CD4-positive, alpha-beta T cell treated with Interferon gamma for 1 hour (primary cell): ENCODE measurements at regions not wholly inside any gene's neighbourhood (a gene's known extent, or its start where the extent isn't known, plus 50 kb on each side); places are given as distances from the start of the nearest gene placed in this dataset.

Source experiments
- DNase-seq: peaks from one replicate; pipeline ENCODE4 v3.0.0-alpha.2; 2020

- no peak for DNase-seq
These were observed 92.3 kb upstream of the LRIG1 start for GRCh38 chr3:66592927-66593625.

DNA sequence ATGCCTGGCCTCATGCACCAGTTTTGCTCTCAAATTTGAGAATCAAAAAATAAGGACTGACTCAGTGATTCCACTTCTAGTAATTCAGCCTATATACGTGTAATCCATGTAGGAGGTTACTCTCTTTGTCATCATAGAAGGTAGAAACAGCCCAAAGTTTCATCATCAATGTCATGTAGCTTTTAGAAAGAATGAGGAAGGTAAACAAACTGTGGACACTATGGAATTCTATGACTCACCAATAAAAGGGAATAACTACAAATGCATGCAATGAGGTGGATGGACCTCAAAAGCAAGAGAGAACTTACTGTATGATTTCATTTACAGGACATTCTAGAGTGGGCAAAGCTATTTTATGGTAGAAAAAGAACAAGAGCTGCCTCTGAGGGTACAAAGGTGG, 93.2 kb upstream of the LRIG1 start:
- DNase-seq: no peak

GRCh38 chr3:66597308-66597863, 96.6 kb upstream of the LRIG1 start:
- no peak for DNase-seq

- DNase-seq: no peak
These were observed 97.3 kb upstream of the LRIG1 start for GRCh38 chr3:66598168-66598567.

GRCh38 chr3:66602237-66602636, 101.4 kb upstream of the LRIG1 start:
- DNase-seq: no peak

DNA sequence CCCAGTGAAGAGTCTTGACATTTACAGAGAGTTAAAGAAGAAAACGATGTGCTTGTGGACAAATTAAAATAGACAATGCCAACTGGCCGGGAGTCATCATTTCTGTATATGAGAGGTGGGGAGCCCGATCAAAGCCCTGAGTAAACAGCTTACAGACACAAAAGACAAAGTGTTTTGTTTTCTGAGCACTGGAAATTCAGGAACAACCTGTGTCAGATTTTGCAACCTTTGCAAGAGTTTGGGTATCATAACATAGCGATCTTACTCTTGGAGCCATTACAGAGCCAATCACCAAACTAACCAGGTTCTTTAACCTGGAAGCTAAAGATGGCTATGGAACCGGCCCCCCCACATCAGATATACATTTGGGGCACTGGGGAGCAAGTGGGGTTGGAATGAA, 101.9 kb upstream of the LRIG1 start:
- DNase-seq: no peak

DNA sequence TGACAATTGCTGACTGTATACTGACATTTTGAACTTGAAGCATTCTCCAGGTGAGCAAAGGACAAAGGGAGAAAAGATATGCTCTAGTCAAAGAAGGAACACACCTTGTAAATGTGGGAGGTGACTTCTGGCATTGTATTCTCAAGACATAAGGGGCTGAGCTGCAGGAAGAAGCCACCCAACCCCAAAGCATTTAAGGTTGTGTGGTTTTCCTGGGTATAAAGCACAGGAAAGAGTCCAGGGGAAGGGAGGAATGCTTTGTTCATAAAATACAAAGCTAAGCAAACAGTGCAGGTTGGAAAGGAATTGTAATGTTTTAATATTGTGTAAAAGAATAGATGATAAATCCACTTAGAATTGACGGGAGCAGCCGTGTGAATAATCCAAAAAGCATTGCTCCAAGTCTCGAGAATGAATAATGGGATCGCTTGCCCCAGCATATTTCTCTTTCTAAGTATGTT, 102.4 kb upstream of the LRIG1 start:
- no peak for DNase-seq

- DNase-seq: no peak
These were observed 103.7 kb upstream of the LRIG1 start for GRCh38 chr3:66604481-66604880.

- no peak for DNase-seq
These were observed 105.3 kb upstream of the LRIG1 start for GRCh38 chr3:66606126-66606525.

- no peak for DNase-seq
These were observed 106.0 kb upstream of the LRIG1 start for GRCh38 chr3:66606868-66607267.

GRCh38 chr3:66609660-66610561, 109.1 kb upstream of the LRIG1 start:
- no peak for DNase-seq

DNA sequence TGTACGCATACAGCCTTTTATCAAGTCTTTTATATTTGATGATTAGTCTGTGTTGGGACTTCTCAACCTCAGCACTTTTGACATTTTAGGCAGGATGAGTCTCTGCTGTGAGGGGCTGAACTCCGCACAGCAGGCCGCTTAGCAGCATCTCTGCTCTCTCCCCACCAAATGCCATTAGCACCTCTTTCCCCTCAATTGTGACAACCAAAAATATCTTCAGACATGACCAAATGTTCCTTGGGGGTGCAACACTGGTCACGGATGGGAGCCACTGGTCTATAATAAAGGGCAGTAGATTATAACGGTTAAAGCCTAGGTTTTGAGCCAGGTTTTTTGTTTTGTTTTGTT, 109.7 kb upstream of the LRIG1 start:
- DNase-seq: no peak

DNA sequence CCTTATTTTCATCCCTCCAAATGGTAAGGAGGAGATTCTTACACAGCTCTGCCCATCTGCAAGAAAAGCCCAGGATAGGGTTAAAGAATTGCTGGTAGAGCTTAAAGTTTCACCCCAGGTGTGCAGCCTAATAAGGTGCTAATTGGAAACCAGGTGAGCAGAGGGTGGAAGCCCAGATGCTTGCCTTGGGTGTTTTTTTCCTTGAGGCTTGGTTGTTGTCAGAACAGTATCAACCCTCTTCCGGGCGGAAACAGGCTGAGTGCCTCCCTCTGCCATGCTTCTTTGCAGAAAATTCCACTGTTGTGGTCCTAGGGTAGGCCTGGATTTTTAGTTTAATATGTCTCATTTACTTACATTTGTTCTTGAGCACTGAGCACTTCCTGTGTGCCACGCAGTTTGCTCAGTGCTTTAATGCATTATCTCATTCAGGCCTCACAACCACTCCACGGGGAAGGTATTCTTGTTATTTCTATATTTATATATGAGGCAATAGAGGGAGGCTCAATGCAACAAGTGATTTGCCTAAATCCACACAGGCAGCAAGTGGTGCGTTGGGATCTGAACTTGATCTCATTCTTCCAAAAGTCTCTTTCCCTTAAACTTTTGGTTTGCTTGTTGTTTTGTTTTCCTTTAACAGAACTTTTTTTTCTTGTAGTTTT, 115.0 kb upstream of the LRIG1 start:
- DNase-seq: no peak

- no peak for DNase-seq
These were observed 116.5 kb upstream of the LRIG1 start for GRCh38 chr3:66617351-66617750.

DNA sequence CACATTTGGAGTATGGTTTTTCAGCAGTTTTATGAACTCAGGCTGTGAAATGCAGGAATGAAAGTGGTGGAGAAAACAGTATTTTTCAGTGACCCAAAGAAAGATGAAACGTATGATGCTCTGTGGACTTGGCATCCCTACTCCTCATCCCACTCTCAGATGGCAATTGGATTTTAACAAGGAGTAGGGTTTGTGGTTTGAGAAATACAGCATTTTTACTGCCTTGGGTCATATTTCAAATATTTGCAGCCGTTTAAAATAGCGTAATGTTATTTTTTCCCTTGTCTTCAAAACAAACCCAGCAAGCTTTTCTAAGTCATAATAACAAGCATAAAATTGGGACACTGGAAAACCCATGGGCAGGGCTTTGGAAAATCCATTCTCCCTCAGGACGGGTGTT, 117.2 kb upstream of the LRIG1 start:
- DNase-seq: no peak

DNA sequence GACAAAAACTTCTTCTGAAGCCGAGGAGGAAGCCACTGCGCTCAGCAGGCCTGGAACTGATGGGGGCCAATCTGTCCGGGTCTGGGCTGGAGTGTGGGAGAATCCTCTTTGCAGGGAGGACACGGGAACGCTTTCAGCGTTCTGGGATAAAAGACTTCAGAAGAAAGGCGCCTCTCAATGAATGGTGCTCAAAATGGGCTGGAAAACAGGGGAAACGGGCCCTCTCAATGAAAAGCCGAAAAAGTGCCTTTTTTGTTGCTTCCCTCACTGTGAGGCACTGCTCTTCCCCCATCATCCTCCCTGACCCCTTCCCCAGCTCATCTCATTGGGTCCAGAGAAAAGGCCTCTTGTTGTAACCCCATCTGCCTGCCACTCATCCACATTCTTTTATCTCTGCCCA, 119.5 kb upstream of the LRIG1 start:
- no peak for DNase-seq

DNA sequence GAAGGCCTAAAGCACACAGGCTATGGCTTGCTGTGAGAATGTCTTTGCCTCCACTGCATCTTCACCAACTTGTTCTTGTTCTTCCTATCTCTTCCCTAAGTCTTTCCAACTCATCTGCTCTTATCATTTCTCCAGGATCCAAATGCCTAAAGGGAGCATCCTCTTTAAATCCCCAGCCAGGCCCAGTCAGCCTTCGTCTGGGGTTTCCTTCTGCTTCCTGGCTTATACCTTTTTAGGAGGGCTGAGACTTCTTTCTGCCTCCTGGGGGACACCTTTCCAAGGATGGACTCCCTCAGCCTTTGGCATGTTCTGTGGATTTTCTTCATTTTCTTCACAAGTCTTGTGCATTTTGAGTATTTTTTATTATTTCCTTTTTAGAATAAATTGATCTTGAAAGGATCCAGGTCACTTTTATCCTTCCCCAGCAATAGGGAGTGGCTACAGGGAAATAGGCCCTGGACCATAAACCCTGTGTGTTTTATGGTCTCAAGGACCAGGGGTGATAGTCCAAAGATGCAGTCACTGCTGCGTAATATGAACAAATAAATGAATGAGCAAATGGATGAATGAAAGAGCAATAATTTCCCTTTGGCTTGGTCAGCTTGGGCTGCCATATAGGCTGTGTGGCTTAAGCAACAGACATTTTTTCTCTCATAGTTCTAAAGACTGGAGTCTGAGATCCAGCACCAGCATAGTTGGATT, 122.1 kb upstream of the LRIG1 start:
- DNase-seq: no peak

GRCh38 chr3:66625505-66626216, 124.8 kb upstream of the LRIG1 start:
- DNase-seq: no peak

DNA sequence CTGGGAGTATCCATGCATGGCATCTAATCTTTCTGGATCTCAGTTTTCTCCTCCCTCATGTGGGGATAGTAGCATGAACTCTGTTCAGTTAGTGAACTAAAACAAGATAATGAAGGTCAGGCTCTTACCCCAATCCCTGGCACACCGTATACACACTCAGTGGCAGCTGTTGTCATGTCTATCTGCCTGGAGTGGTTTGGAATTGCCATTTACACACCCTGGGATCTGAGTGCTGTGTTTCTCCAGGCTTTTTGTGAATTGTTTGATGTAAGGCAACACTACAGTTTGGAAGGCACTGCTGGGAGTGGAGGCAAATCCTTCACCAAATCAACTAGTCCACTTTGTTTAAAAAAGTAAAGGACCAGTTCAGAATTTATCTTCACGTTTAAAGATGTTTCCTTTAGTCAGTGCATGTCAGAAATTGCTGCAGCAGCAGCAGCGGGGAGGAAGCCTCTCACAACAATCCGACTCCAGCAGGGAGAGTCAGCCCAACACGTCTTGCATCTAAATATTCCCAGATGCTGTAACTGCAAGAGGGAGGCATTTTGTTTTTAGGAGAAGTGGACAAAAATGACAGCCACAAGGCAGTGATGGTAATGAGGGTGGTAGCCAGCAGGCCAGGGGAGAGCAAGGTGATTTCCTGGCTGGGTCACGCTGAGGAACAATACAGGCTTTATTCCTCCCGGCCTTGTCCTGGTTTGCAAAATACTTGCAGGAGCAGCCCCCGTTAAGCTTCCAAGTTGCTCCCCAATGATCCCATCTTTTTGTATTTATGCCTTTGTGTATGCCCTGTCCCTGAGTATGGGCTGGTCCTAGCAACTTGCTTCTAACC, 128.5 kb upstream of the LRIG1 start:
- DNase-seq: no peak

- no peak for DNase-seq
These were observed 129.2 kb upstream of the LRIG1 start for GRCh38 chr3:66629982-66630368.
